ENCODE measurements at regions not wholly inside any gene's neighbourhood (a gene's known extent, or its start where the extent isn't known, plus 50 kb on each side); places are given as distances from the start of the nearest gene placed in this dataset.

GRCh38 chr5:60521376-60522291 is 178.3 kb downstream of the DEPDC1B start:
- TF ChIP-seq MAX (IDR thresholded peaks at IDR 0.05; ENCODE audit: insufficient read depth, insufficient read length): no peak
- no peak for TF ChIP-seq CTCF (IDR thresholded peaks at IDR 0.05; ENCODE audit: extremely low read depth in 1 of 2, insufficient read depth in 1 of 2, low read depth in 1 of 2, low read length in 2 of 2)
- no peak for TF ChIP-seq POLR2AphosphoS5 (IDR thresholded peaks at IDR 0.05; ENCODE audit: insufficient read depth, low read depth, low read length)
- TF ChIP-seq POLR2A (IDR thresholded peaks at IDR 0.05; ENCODE audit: low read depth, low read length): no peak
- TF ChIP-seq EZH2 (IDR thresholded peaks at IDR 0.05; ENCODE audit: borderline replicate concordance, low read depth, low read length, severe bottlenecking): no peak
- TF ChIP-seq JUN (IDR thresholded peaks at IDR 0.05; ENCODE audit: borderline replicate concordance, insufficient read depth, insufficient read length, low read depth): no peak
- no peak for TF ChIP-seq MYC (IDR thresholded peaks at IDR 0.05; ENCODE audit: low read depth, low read length)
- no peak for TF ChIP-seq GATA2 (IDR thresholded peaks at IDR 0.05; ENCODE audit: insufficient read depth, insufficient read length, low read depth, low read length)

All from endothelial cell of umbilical vein (primary cell).